Skeletal muscle tissue (tissue), 3 donors: ENCODE measurements at regions not wholly inside any gene's neighbourhood (a gene's known extent, or its start where the extent isn't known, plus 50 kb on each side); places are given as distances from the start of the nearest gene placed in this dataset.

Experiments used
- H3K27ac ChIP-seq: one replicate; pipeline ENCODE4 v1.7.0; 2013; ENCODE audit warnings: mild to moderate bottlenecking, low read depth, low read length, inconsistent platforms
- H3K27me3 ChIP-seq, 3 donors: one replicate each; pipeline ENCODE4 v1.7.0; 2013; ENCODE audit warnings: low read length in 3 of 3; ENCODE audit not compliant: control insufficient read depth in 3 of 3, insufficient read depth in 3 of 3
- H3K36me3 ChIP-seq, 3 donors: one replicate each; pipeline ENCODE4 v1.7.0; 2013; ENCODE audit warnings: low read length in 3 of 3; ENCODE audit not compliant: control insufficient read depth in 3 of 3, insufficient read depth in 3 of 3
- H3K4me1 ChIP-seq, 3 donors: one replicate each; pipeline ENCODE4 v1.7.0; 2013; ENCODE audit warnings: low read length in 3 of 3, mild to moderate bottlenecking in 3 of 3; ENCODE audit not compliant: control insufficient read depth in 3 of 3, insufficient read depth in 3 of 3
- H3K4me3 ChIP-seq, 3 donors: one replicate each; pipeline ENCODE4 v1.7.0; 2013; ENCODE audit warnings: low read length in 3 of 3
- H3K9ac ChIP-seq, 3 donors: one replicate each; pipeline ENCODE4 v1.7.0; 2013; ENCODE audit warnings: low read length in 3 of 3, mild to moderate bottlenecking in 3 of 3, moderate library complexity in 2 of 3, low read depth in 1 of 3
- H3K9me3 ChIP-seq, 3 donors: one replicate each; pipeline ENCODE4 v1.7.0; 2013; ENCODE audit warnings: low read length in 3 of 3; ENCODE audit not compliant: control insufficient read depth in 3 of 3
- donor health status: Osteomylitis.

- Histone ChIP-seq H3K9ac (no peak overlapping the region), H3K4me3 (no peak overlapping the region), H3K9me3 (peaks cover 0 to 3% (median 0%) of the 10 kb centered on the region in 3 donors), H3K27me3 (no peaks in the 10 kb centered on the region), H3K4me1 (no peaks in the 10 kb centered on the region), H3K36me3 (no peaks in the 10 kb centered on the region), H3K27ac (no peak overlapping the region)
These were observed 103.0 kb upstream of the VAV3 start for GRCh38 chr1:108067884-108068540.

DNA sequence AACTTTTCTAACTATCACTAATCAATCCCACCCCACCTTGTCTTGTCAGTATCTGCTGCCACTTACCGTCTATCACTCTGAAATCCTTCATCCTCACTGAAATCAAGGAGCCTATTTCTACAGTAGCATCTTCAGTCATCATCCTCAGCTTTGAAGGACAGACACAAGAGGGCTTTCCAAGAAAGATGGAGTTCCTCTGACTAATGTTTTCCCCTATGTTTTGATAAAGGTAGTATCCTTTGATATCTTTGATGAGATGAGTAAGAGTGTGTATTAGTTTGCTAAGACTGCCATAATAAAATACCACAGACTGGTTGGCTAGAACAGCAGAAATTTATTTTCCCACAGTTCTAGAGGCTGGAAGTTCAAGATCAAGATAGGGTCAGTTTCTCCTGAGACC lies 101.8 kb upstream of the VAV3 start:
- no peak overlapping the region for H3K27ac ChIP-seq
- no peaks in the 10 kb centered on the region for H3K36me3 ChIP-seq
- H3K4me3 ChIP-seq, result no peak overlapping the region
- no peaks in the 10 kb centered on the region for H3K27me3 ChIP-seq
- H3K9ac ChIP-seq, result no peak overlapping the region
- no peaks in the 10 kb centered on the region for H3K4me1 ChIP-seq
- H3K9me3 ChIP-seq, result peaks cover 0 to 5% (median 0%) of the 10 kb centered on the region in 3 donors

- Histone ChIP-seq H3K36me3 (no peaks in the 10 kb centered on the region), H3K27ac (no peak overlapping the region), H3K27me3 (no peaks in the 10 kb centered on the region), H3K9me3 (peaks cover 0 to 5% (median 0%) of the 10 kb centered on the region in 3 donors), H3K9ac (no peak overlapping the region), H3K4me3 (no peak overlapping the region), H3K4me1 (no peaks in the 10 kb centered on the region)
These were observed 99.3 kb upstream of the VAV3 start for GRCh38 chr1:108064255-108064654.

GRCh38 chr1:108063703-108064102 lies 98.7 kb upstream of the VAV3 start:
- no peaks in the 10 kb centered on the region for H3K27me3 ChIP-seq
- no peaks in the 10 kb centered on the region for H3K36me3 ChIP-seq
- H3K4me1 ChIP-seq, result no peaks in the 10 kb centered on the region
- H3K9ac ChIP-seq, result no peak overlapping the region
- H3K27ac ChIP-seq, result no peak overlapping the region
- peaks cover 0 to 5% (median 0%) of the 10 kb centered on the region in 3 donors for H3K9me3 ChIP-seq
- no peak overlapping the region for H3K4me3 ChIP-seq

DNA sequence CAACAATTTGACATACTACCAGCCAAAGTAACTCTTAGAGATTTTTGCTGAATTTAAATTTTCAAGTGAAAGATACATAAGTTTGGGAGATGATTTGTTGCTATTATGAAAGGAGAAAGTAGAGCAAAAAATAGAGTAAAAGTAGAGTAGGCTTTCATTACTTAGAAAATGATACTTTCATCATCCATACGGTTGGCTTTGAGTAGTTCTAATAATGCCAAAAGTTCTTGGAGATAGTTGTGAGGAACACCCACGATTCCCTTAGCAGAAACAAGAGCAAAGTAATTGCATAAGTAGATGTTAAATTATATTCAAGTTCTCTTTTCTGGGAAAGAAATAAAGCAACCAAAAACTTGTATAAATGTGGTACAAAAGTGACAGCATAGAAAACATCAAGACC lies 95.0 kb upstream of the VAV3 start:
- Histone ChIP-seq H3K4me1 (no peaks in the 10 kb centered on the region), H3K9ac (no peak overlapping the region), H3K4me3 (no peak overlapping the region), H3K9me3 (peaks cover 0 to 5% (median 0%) of the 10 kb centered on the region in 3 donors), H3K27me3 (no peaks in the 10 kb centered on the region), H3K36me3 (no peaks in the 10 kb centered on the region), H3K27ac (no peak overlapping the region)

DNA sequence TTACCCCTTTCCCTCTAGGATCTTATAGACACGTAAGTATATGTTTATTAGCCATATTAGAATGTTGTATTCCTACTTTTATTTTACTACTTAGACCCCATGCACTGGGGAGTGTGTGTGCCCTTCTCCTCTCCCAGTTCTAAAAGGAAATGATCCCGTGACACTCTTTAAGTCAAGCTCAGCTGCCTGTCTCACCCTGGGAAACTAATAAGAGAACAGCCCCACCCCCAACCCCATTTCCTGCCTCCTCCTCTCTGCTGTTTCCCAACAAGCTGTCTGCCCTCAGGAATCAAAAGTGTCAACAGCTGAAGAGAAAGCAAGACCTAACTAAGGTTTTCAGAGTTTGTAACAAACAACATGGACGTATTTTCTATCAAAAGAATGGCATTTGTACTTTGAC lies 92.6 kb upstream of the VAV3 start:
- Histone ChIP-seq H3K27me3 (no peaks in the 10 kb centered on the region), H3K9ac (no peak overlapping the region), H3K9me3 (no peaks in the 10 kb centered on the region), H3K4me1 (peaks cover 0 to 6% (median 0%) of the 10 kb centered on the region in 3 donors), H3K36me3 (no peaks in the 10 kb centered on the region), H3K4me3 (no peak overlapping the region), H3K27ac (no peak overlapping the region)

DNA sequence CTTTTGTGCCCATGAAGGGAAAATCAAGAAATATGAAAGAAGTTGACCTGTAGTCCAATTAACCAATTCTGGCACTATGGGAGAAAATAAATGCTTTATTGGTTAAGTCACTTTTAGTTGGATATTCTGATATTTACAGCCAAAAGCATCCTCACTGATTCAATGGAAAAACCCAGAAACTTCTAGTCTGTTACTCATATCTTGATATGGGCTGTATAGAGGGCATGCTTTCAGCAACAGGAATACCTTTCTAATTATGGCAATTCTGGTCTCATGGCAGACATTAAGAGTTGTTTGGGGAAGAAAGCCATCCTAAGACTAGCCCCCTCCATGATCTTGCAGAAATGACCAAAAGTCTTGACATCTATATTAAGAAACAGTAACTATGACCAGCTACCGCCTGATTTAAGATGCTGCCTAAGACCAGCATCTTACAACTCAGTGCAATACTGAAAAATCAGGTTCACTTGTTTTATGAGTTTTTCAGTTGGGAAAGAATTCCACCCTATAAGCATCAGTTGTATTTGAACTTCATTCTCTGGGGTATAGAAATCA lies 91.5 kb upstream of the VAV3 start:
- no peaks in the 10 kb centered on the region for H3K36me3 ChIP-seq
- H3K4me1 ChIP-seq, result peaks cover 0 to 9% (median 4%) of the 10 kb centered on the region in 3 donors
- H3K9ac ChIP-seq, result no peak overlapping the region
- no peak overlapping the region for H3K27ac ChIP-seq
- H3K9me3 ChIP-seq, result no peaks in the 10 kb centered on the region
- no peaks in the 10 kb centered on the region for H3K27me3 ChIP-seq
- no peak overlapping the region for H3K4me3 ChIP-seq

- no peak overlapping the region for H3K4me3 ChIP-seq
- H3K4me1 ChIP-seq, result peaks cover 5 to 18% (median 14%) of the 10 kb centered on the region in 3 donors
- H3K9me3 ChIP-seq, result no peaks in the 10 kb centered on the region
- no peak overlapping the region for H3K27ac ChIP-seq
- no peaks in the 10 kb centered on the region for H3K36me3 ChIP-seq
- no peaks in the 10 kb centered on the region for H3K27me3 ChIP-seq
- H3K9ac ChIP-seq, result no peak overlapping the region
These were observed 90.4 kb upstream of the VAV3 start for GRCh38 chr1:108055387-108055786.

DNA sequence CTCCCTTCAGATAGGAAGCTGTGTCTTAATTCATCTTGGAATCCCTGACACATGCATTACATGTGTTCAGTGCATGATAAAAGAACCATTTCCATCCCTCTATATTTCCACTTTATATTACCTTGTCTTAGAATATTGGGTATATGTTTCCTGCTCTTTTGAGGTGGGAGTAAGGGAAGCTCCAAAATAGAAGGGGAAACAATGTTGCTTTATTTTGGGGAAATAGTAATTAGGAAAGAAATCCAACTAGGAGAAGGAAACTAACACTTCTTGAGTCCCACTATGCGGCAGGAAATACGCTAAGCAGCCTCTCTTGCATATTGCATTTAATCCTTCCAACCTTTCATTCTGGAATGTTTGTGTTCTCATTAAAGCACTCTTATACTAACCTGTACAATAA lies 89.4 kb upstream of the VAV3 start:
- no peak overlapping the region for H3K27ac ChIP-seq
- H3K36me3 ChIP-seq, result no peaks in the 10 kb centered on the region
- no peak overlapping the region for H3K4me3 ChIP-seq
- H3K9ac ChIP-seq, result no peak overlapping the region
- H3K4me1 ChIP-seq, result peaks cover 9 to 22% (median 22%) of the 10 kb centered on the region in 3 donors
- no peaks in the 10 kb centered on the region for H3K9me3 ChIP-seq
- peaks cover 0 to 2% (median 0%) of the 10 kb centered on the region in 3 donors for H3K27me3 ChIP-seq

DNA sequence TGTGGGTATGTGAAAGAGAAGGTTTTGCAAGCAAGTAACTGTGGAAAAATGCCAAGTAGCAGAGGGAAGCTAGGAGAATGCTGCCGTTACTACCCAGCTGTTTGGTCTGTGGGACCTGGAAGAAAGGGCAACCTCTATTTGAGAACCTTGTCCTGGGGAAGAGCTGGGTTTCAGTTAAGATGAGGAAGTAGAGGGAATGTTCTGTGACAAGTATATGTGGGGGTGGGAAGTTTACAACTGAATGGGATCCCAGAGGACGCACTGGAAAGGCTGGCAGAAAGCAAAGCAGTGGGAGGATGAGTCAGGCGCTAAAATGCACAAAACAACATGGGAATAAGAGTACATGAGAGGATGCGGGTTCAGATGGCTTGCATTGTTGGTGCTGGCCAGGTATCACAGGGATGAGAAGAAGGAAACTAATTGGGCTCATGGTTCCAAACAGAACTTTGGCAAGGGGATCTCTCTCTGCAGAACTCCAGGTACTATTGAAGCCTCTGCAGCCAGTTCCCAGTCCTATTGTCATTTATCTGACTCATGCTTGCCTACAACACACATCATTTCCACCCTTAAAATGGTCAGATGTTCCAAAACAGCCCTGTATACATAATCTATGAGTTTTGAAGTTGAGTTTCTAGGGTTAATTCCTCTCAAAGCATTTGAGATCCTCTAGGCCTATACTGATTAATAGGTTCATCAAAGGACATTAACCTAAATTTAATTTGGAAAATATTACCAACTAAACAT lies 88.5 kb upstream of the VAV3 start:
- H3K9ac ChIP-seq, result no peak overlapping the region
- peaks cover 0 to 2% (median 0%) of the 10 kb centered on the region in 3 donors for H3K27me3 ChIP-seq
- H3K27ac ChIP-seq, result no peak overlapping the region
- no peaks in the 10 kb centered on the region for H3K36me3 ChIP-seq
- no peaks in the 10 kb centered on the region for H3K9me3 ChIP-seq
- H3K4me3 ChIP-seq, result no peak overlapping the region
- H3K4me1 ChIP-seq, result peaks cover 9 to 22% (median 22%) of the 10 kb centered on the region in 3 donors
